B cell (primary cell): ENCODE measurements at regions not wholly inside any gene's neighbourhood (a gene's known extent, or its start where the extent isn't known, plus 50 kb on each side); places are given as distances from the start of the nearest gene placed in this dataset.

ENCODE experiments used
- ATAC-seq: fragments of 200-7000 bp; cut with Tn5 transposase; one replicate; pipeline ENCODE4 v1.10.0; 2021; ENCODE audit warnings: low read depth, mild to moderate bottlenecking, moderate number of reproducible peaks, moderate library complexity
- CTCF ChIA-PET: fragments of 350-600 bp; sonication (Branson Sonifier 250); formaldehyde crosslinking; loops from one replicate; lab custom pipeline; 2021; ENCODE audit warnings: antibody characterized with exemption, inconsistent platforms; lab: Charles Lee
- POLR2A ChIA-PET: fragments of 350-600 bp; sonication (Branson Sonifier 250); formaldehyde crosslinking; loops from one replicate; lab custom pipeline; 2021; ENCODE audit warnings: antibody characterized with exemption; lab: Charles Lee
- DNase-seq: peaks from one replicate; pipeline ENCODE4 v3.0.0; 2013
- H2AFZ ChIP-seq: 2 replicates; pipeline ENCODE4 v1.6.1; 2012; ENCODE audit warnings: mild to moderate bottlenecking, low read depth, low read length; ENCODE audit not compliant: insufficient read depth, poor library complexity, severe bottlenecking
- H3K27ac ChIP-seq, 2 donors: 1 replicate in 1 of 2; 2 replicates in 1 of 2; pipeline ENCODE4 v1.5.1; 2012 to 2013; ENCODE audit warnings: low read length in 2 of 2, mild to moderate bottlenecking in 2 of 2, moderate library complexity in 1 of 2
- H3K27me3 ChIP-seq, 4 experiments: fragments of 200-600 bp in 1 of 4; sonication (generic) in 1 of 4; replicated peaks in 1 of 4; 1 replicate in 2 of 4; 2 replicates in 2 of 4; pipeline versions ENCODE4 v1.6.1 to v1.7.0; 2013 to 2016; ENCODE audit warnings: low read length in 3 of 4, mild to moderate bottlenecking in 2 of 4, mixed read lengths in 1 of 4, moderate library complexity in 1 of 4; ENCODE audit not compliant: insufficient read depth in 4 of 4, control insufficient read depth in 3 of 4; ENCODE audit errors: control extremely low read depth in 1 of 4
- H3K36me3 ChIP-seq, 2 experiments: replicated peaks in 1 of 2; 1 replicate in 1 of 2; 2 replicates in 1 of 2; pipeline versions ENCODE4 v1.6.1 to v1.7.1; 2013; ENCODE audit warnings: low read length in 1 of 2; ENCODE audit not compliant: insufficient read depth in 2 of 2, control insufficient read depth in 1 of 2; ENCODE audit errors: control extremely low read depth in 1 of 2, extremely low read depth in 1 of 2
- H3K4me1 ChIP-seq, 2 donors: fragments of 200-600 bp in 1 of 2; sonication (generic) in 1 of 2; 1 replicate in 1 of 2; 2 replicates in 1 of 2; pipeline versions ENCODE4 v1.5.1 to v1.6.1; 2013 to 2017; ENCODE audit warnings: low read length in 2 of 2; ENCODE audit not compliant: control insufficient read depth in 2 of 2, insufficient read depth in 2 of 2
- H3K4me2 ChIP-seq: replicated peaks from 2 replicates; pipeline ENCODE3; 2012; ENCODE audit warnings: mild to moderate bottlenecking, low read depth, low read length; ENCODE audit not compliant: poor library complexity, severe bottlenecking
- H3K4me3 ChIP-seq, 5 experiments: fragments of 200-600 bp in 1 of 5; sonication (generic) in 1 of 5; 1 replicate in 3 of 5; 2 replicates in 2 of 5; pipeline versions ENCODE4 v1.5.1 to v1.7.0; 2011 to 2016; ENCODE audit warnings: low read length in 4 of 5, mild to moderate bottlenecking in 4 of 5, low read depth in 2 of 5, control low read depth in 1 of 5, moderate library complexity in 1 of 5; ENCODE audit not compliant: insufficient read depth in 1 of 5; ENCODE audit errors: control extremely low read depth in 1 of 5, extremely low read depth in 1 of 5
- H3K79me2 ChIP-seq: fragments of 200-600 bp; sonication (generic); one replicate; pipeline ENCODE4 v1.6.0; 2016; ENCODE audit warnings: low read length; ENCODE audit not compliant: control insufficient read depth, insufficient read depth
- H3K9ac ChIP-seq: fragments of 200-600 bp; sonication (generic); 2 replicates; pipeline ENCODE4 v1.6.1; 2017; ENCODE audit warnings: mild to moderate bottlenecking, low read length, moderate library complexity
- H3K9me3 ChIP-seq, 3 donors: one replicate each; pipeline versions ENCODE4 v1.6.1 to v1.7.1; 2013; ENCODE audit warnings: low read length in 2 of 3; ENCODE audit not compliant: control insufficient read depth in 2 of 3, insufficient read depth in 1 of 3; ENCODE audit errors: control extremely low read depth in 1 of 3
- H4K20me1 ChIP-seq: 2 replicates; pipeline ENCODE4 v1.6.0; 2012; ENCODE audit warnings: mild to moderate bottlenecking, low read length; ENCODE audit not compliant: insufficient read depth, control insufficient read depth, poor library complexity, severe bottlenecking
- H3K27ac Mint-ChIP-seq: one replicate; pipeline ENCODE4 v1.8.0; 2021; ENCODE audit warnings: mixed read lengths
- H3K27me3 Mint-ChIP-seq: one replicate; pipeline ENCODE4 v1.8.0; 2021; ENCODE audit warnings: mixed read lengths
- H3K4me1 Mint-ChIP-seq: one replicate; pipeline ENCODE4 v1.8.0; 2021; ENCODE audit warnings: mixed read lengths
- H3K4me3 Mint-ChIP-seq: one replicate; pipeline ENCODE4 v1.8.0; 2021; ENCODE audit warnings: mixed read lengths
- H3K9me3 Mint-ChIP-seq: one replicate; pipeline ENCODE4 v1.8.0; 2022; ENCODE audit warnings: mixed read lengths; ENCODE audit not compliant: insufficient read depth
- EZH2 ChIP-seq: IDR thresholded peaks from 2 replicates; pipeline ENCODE4 v1.6.1; 2012; ENCODE audit warnings: borderline replicate concordance, low read depth, mild to moderate bottlenecking, moderate library complexity, low read length; ENCODE audit not compliant: insufficient read depth, poor library complexity, severe bottlenecking
- WGBS: methylation state at CpG from one replicate; pipeline ENCODE4 v1.1.5; 2013; ENCODE audit warnings: missing lambda C conversion rate; ENCODE audit not compliant: insufficient coverage; 5-methylcytosine and 5-hydroxymethylcytosine counted together
- intact Hi-C: fragments of 100-400 bp; cut with micrococcal nuclease; formaldehyde crosslinking; loops from one replicate; pipeline ENCODE4 v1.10.0; 2022
- TF ChIP-seq, protein P1 (sequence below): fragments of 200-600 bp; IDR thresholded peaks from one replicate; pipeline ENCODE4 v1.8.0; 2022; ENCODE audit warnings: antibody characterized with exemption, mild to moderate bottlenecking

DNA sequence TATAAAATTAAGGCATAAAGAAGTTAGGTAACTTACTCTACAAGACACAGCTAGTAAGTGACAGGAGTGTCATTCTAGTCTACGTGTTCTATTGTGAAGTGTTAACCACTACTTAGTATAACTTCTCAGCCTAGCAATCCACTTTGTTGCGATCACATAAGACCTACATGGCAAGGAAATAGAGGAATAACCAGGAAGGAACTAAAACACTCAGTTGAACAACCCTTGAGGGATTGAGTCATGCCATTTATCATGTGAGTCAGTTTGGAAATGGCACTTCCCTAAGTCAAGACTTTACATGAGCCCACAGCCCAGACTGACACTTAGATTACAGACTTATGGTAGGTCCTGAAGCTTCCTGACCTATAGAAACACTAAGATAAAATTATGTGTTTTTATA, 279.5 kb upstream of the PCDH20 start:
- Histone ChIP-seq H4K20me1 (no peaks in the 10 kb centered on the region), H3K9ac (no peak overlapping the region), H3K4me1 (no peaks in the 10 kb centered on the region), H3K27ac (no peak overlapping the region), H3K4me3 (no peak overlapping the region), H2AFZ (no peak overlapping the region), H3K79me2 (no peaks in the 10 kb centered on the region), H3K9me3 (peaks cover 0 to 1% (median 0%) of the 10 kb centered on the region in 3 donors), H3K36me3 (no peaks in the 10 kb centered on the region), H3K27me3 (no peaks in the 10 kb centered on the region), H3K4me2 (no peak overlapping the region)
- H3K27me3 Mint-ChIP-seq: no peaks in the 10 kb centered on the region
- ATAC-seq (no peak), DNase-seq (no peak)
- CTCF ChIA-PET: no interaction called here
- TF ChIP-seq EZH2: no peak
- TF ChIP-seq, protein P1, sequence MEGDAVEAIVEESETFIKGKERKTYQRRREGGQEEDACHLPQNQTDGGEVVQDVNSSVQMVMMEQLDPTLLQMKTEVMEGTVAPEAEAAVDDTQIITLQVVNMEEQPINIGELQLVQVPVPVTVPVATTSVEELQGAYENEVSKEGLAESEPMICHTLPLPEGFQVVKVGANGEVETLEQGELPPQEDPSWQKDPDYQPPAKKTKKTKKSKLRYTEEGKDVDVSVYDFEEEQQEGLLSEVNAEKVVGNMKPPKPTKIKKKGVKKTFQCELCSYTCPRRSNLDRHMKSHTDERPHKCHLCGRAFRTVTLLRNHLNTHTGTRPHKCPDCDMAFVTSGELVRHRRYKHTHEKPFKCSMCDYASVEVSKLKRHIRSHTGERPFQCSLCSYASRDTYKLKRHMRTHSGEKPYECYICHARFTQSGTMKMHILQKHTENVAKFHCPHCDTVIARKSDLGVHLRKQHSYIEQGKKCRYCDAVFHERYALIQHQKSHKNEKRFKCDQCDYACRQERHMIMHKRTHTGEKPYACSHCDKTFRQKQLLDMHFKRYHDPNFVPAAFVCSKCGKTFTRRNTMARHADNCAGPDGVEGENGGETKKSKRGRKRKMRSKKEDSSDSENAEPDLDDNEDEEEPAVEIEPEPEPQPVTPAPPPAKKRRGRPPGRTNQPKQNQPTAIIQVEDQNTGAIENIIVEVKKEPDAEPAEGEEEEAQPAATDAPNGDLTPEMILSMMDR: no peak
- WGBS: no CpG with 5 or more reads among the region's 2 CpGs
- H3K9me3 Mint-ChIP-seq: no peaks in the 10 kb centered on the region
- H3K4me1 Mint-ChIP-seq: no peaks in the 10 kb centered on the region
- no peak overlapping the region for H3K4me3 Mint-ChIP-seq
- POLR2A ChIA-PET: no interaction called here
- intact Hi-C loops: no loop called here
- H3K27ac Mint-ChIP-seq: no peak overlapping the region

- POLR2A ChIA-PET: no interaction called here
- no peaks in the 10 kb centered on the region for H3K27me3 ChIP-seq
Measured at GRCh38 chr13:61692691-61693090, 277.0 kb upstream of the PCDH20 start.

More at GRCh38 chr13:61692691-61693090, 277.0 kb upstream of the PCDH20 start:
- intact Hi-C loops: no loop called here
- DNase-seq (no peak), ATAC-seq (no peak)
- H3K27ac Mint-ChIP-seq: no peak overlapping the region
- H3K4me3 Mint-ChIP-seq: no peak overlapping the region
- Histone ChIP-seq H3K4me3 (no peak overlapping the region), H3K27ac (no peak overlapping the region), H3K4me1 (no peaks in the 10 kb centered on the region), H3K36me3 (no peaks in the 10 kb centered on the region), H3K79me2 (no peaks in the 10 kb centered on the region), H3K4me2 (no peak overlapping the region), H2AFZ (no peak overlapping the region), H3K9ac (no peak overlapping the region), H4K20me1 (no peaks in the 10 kb centered on the region), H3K9me3 (peaks cover 0 to 1% (median 0%) of the 10 kb centered on the region in 3 donors)
- H3K9me3 Mint-ChIP-seq: peaks cover 2% of the 10 kb centered on the region
- CTCF ChIA-PET: no interaction called here
- H3K27me3 Mint-ChIP-seq: no peaks in the 10 kb centered on the region
- no peaks in the 10 kb centered on the region for H3K4me1 Mint-ChIP-seq
- TF ChIP-seq EZH2: no peak
- TF ChIP-seq, protein P1: no peak
